HepG2 (cell line): ENCODE measurements at regions not wholly inside any gene's neighbourhood (a gene's known extent, or its start where the extent isn't known, plus 50 kb on each side); places are given as distances from the start of the nearest gene placed in this dataset.

Experiments
- ATAC-seq: fragments of 200-7000 bp; cut with Tn5 transposase; 3 replicates; pipeline ENCODE4 v1.9.1; 2020; ENCODE audit warnings: mild to moderate bottlenecking, moderate library complexity
- BruUV-seq: library from RNA; stranded (reverse); fragments of 400-500 nt; replicated peaks from 2 replicates; lab custom pipeline; 2021; lab: Mats Ljungman, UMichigan
- CTCF ChIA-PET: fragments of 300-600 bp; formaldehyde crosslinking; extraction: SDS; loops from one replicate; lab custom pipeline; 2021; ENCODE audit warnings: low total read pairs, inconsistent platforms, low intra/inter-chr PET ratio; lab: Yijun Ruan, JAX
- POLR2A ChIA-PET: fragments of 350-600 bp; sonication (Branson Sonifier 250); formaldehyde crosslinking; loops from one replicate; lab custom pipeline; 2020; ENCODE audit warnings: antibody characterized with exemption, inconsistent platforms; lab: Yijun Ruan, JAX
- DNase-seq: peaks from one replicate; pipeline ENCODE4 v3.0.0-alpha.2; 2015; ENCODE audit warnings: low spot score
- FAIRE-seq: peaks from 3 replicates; lab custom pipeline; 2011; peaks lifted over from hg19 to GRCh38; lab: Jason Lieb, UNC
- H2AFZ ChIP-seq: one replicate; pipeline ENCODE4 v1.6.1; 2011; ENCODE audit warnings: low read length, inconsistent platforms
- H3K27ac ChIP-seq: fragments of 300-600 bp; 3 replicates; pipeline ENCODE4 v1.8.0; 2011; ENCODE audit warnings: mixed run types, mild to moderate bottlenecking, mixed read lengths, low read length, inconsistent platforms; ENCODE audit not compliant: insufficient read depth; ENCODE audit errors: extremely low read length
- H3K27me3 ChIP-seq, 2 experiments: fragments of 200-600 bp in 1 of 2; 2 replicates in 1 of 2; 3 replicates in 1 of 2; pipeline versions ENCODE4 v1.6.0 to v1.8.0; 2011; ENCODE audit warnings: low read length in 2 of 2, mild to moderate bottlenecking in 2 of 2, moderate library complexity in 2 of 2, inconsistent platforms in 1 of 2; ENCODE audit not compliant: insufficient read depth in 2 of 2, control insufficient read depth in 1 of 2
- H3K36me3 ChIP-seq, 2 experiments: fragments of 200-600 bp in 1 of 2; replicated peaks in 1 of 2; 2 replicates in 1 of 2; 3 replicates in 1 of 2; pipeline versions ENCODE4 v1.5.1 to v1.8.0; 2011; ENCODE audit warnings: low read length in 2 of 2, inconsistent platforms in 1 of 2; ENCODE audit not compliant: insufficient read depth in 2 of 2, control insufficient read depth in 1 of 2
- H3K4me1 ChIP-seq: 2 replicates; pipeline ENCODE4 v1.5.1; 2012; ENCODE audit warnings: low read length, inconsistent platforms; ENCODE audit not compliant: insufficient read depth
- H3K4me2 ChIP-seq: 2 replicates; pipeline ENCODE4 v1.6.0; 2011; ENCODE audit warnings: low read depth, low read length, inconsistent platforms
- H3K4me3 ChIP-seq, 3 experiments: fragments of 200-600 bp in 1 of 3; sonication (generic), shearing (Covaris generic) in 1 of 3; replicated peaks in 1 of 3; 2 replicates each; pipeline ENCODE4 v1.5.1; 2011 to 2016; ENCODE audit warnings: low read length in 3 of 3, inconsistent platforms in 2 of 3, low read depth in 2 of 3, mild to moderate bottlenecking in 2 of 3, control low read depth in 1 of 3, mixed read lengths in 1 of 3; ENCODE audit not compliant: insufficient read depth in 1 of 3
- H3K79me2 ChIP-seq: one replicate; pipeline ENCODE4 v1.6.1; 2011; ENCODE audit warnings: low read length, inconsistent platforms; ENCODE audit not compliant: insufficient read depth
- H3K9ac ChIP-seq: 2 replicates; pipeline ENCODE4 v1.6.0; 2011; ENCODE audit warnings: mild to moderate bottlenecking, low read depth, low read length, inconsistent platforms; ENCODE audit not compliant: insufficient read depth
- H3K9me3 ChIP-seq: 2 replicates; pipeline ENCODE4 v1.5.1; 2012; ENCODE audit warnings: mild to moderate bottlenecking, low read length
- H4K20me1 ChIP-seq: 2 replicates; pipeline ENCODE4 v1.6.0; 2011; ENCODE audit warnings: inconsistent platforms, mild to moderate bottlenecking, low read length, moderate library complexity; ENCODE audit not compliant: insufficient read depth
- ATRX ChIP-seq: sonication (generic); formaldehyde crosslinking; IDR thresholded peaks from 2 replicates; pipeline ENCODE4 v1.4.0; 2020; ENCODE audit warnings: missing genetic modification reagents, borderline replicate concordance
- KMT2A ChIP-seq: sonication (generic); formaldehyde crosslinking; IDR thresholded peaks from 2 replicates; pipeline ENCODE4 v1.4.0; 2020; ENCODE audit warnings: missing genetic modification reagents
- MED13 ChIP-seq: sonication (generic); formaldehyde crosslinking; IDR thresholded peaks from 2 replicates; pipeline ENCODE4 v1.5.0; 2020; ENCODE audit warnings: missing genetic modification reagents
- MIER3 ChIP-seq: IDR thresholded peaks from 2 replicates; pipeline ENCODE4 v1.6.1; 2016; ENCODE audit warnings: missing compliant biosample characterization, borderline replicate concordance
- NFATC3 ChIP-seq: sonication (generic); formaldehyde crosslinking; IDR thresholded peaks from 2 replicates; pipeline ENCODE4 v1.5.1; 2020; ENCODE audit warnings: mild to moderate bottlenecking, missing genetic modification reagents
- PAWR ChIP-seq: sonication (generic); formaldehyde crosslinking; IDR thresholded peaks from 2 replicates; pipeline ENCODE4 v1.4.0; 2020; ENCODE audit warnings: missing genetic modification reagents, mild to moderate bottlenecking, borderline replicate concordance
- TCF7L2 ChIP-seq: IDR thresholded peaks from 2 replicates; pipeline ENCODE4 v1.6.1; 2011; ENCODE audit warnings: mild to moderate bottlenecking, low read depth, low read length, moderate library complexity
- ZNF205 ChIP-seq: IDR thresholded peaks from 2 replicates; pipeline ENCODE4 v1.6.1; 2018; ENCODE audit warnings: missing biosample characterization, missing genetic modification reagents
- ZNF326 ChIP-seq: sonication (generic); formaldehyde crosslinking; IDR thresholded peaks from 2 replicates; pipeline ENCODE4 v1.4.0; 2020; ENCODE audit warnings: missing genetic modification reagents, borderline replicate concordance
- ZNF556 ChIP-seq: sonication (generic); formaldehyde crosslinking; IDR thresholded peaks from 2 replicates; pipeline ENCODE4 v1.4.0; 2020; ENCODE audit warnings: mild to moderate bottlenecking, missing genetic modification reagents, borderline replicate concordance
- WGBS: methylation state at CpG from one replicate; pipeline ENCODE4 v1.1.6; 2017; ENCODE audit warnings: low lambda C conversion rate; 5-methylcytosine and 5-hydroxymethylcytosine counted together
- in situ Hi-C: cut with HindIII; loops from 2 replicates; pipeline ENCODE4 v1.10.0; 2017; ENCODE audit warnings: low pct_unique_long_range_greater_than_20kb; ENCODE audit not compliant: extremely low pct_ligation_motif_present
- intact Hi-C: fragments of 100-400 bp; cut with micrococcal nuclease; formaldehyde crosslinking; loops from one replicate; pipeline ENCODE4 v1.10.0; 2022; ENCODE audit not compliant: unreplicated experiment
- TF ChIP-seq, protein P1 (sequence below): sonication (generic); formaldehyde crosslinking; IDR thresholded peaks from 2 replicates; pipeline ENCODE4 v1.5.0; 2020; ENCODE audit warnings: missing genetic modification reagents, mild to moderate bottlenecking, borderline replicate concordance
- TF ChIP-seq, protein P2 (sequence below): sonication (generic); formaldehyde crosslinking; IDR thresholded peaks from 2 replicates; pipeline ENCODE4 v1.8.1; 2022; ENCODE audit warnings: mild to moderate bottlenecking, missing genetic modification reagents
- TF ChIP-seq, protein P3 (sequence below): sonication (generic); formaldehyde crosslinking; IDR thresholded peaks from 2 replicates; pipeline ENCODE4 v1.4.0; 2020; ENCODE audit warnings: missing genetic modification reagents
- TF ChIP-seq, protein P4 (sequence below): sonication (generic); formaldehyde crosslinking; IDR thresholded peaks from 2 replicates; pipeline ENCODE4 v1.4.0; 2020; ENCODE audit warnings: missing genetic modification reagents
- TF ChIP-seq, protein P5 (sequence below): sonication (generic); formaldehyde crosslinking; IDR thresholded peaks from 2 replicates; pipeline ENCODE4 v1.8.0; 2022; ENCODE audit warnings: missing genetic modification reagents, low read depth, mild to moderate bottlenecking, borderline replicate concordance

DNA sequence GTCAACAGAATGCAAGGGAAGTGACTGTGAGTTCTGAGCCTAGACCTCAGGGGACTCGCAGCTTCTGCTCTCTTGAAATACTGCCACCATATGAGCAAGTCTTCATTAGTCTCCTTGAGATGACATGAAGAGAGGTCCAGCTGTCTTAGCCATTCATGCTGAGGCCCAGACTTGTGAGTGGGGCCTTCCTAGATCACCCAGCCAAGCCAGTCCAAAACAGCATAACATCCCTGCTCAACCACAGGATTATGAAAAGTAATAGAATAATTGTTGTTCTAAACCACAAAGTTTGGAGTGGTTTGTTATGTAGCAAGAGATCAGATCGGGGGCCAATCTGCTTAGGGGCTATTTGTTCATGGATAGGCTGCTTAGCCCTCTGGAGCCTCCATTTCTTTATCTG lies 54.9 kb upstream of the HTATIP2 start:
- no peak overlapping the region for H3K9ac ChIP-seq
- no peaks in the 10 kb centered on the region for H3K79me2 ChIP-seq
- H2AFZ ChIP-seq: no peak overlapping the region
- CTCF ChIA-PET: no interaction called here
- no peak for DNase-seq
- H4K20me1 ChIP-seq: no peaks in the 10 kb centered on the region
- no peaks in the 10 kb centered on the region for H3K4me1 ChIP-seq
- TF ChIP-seq, protein P1, sequence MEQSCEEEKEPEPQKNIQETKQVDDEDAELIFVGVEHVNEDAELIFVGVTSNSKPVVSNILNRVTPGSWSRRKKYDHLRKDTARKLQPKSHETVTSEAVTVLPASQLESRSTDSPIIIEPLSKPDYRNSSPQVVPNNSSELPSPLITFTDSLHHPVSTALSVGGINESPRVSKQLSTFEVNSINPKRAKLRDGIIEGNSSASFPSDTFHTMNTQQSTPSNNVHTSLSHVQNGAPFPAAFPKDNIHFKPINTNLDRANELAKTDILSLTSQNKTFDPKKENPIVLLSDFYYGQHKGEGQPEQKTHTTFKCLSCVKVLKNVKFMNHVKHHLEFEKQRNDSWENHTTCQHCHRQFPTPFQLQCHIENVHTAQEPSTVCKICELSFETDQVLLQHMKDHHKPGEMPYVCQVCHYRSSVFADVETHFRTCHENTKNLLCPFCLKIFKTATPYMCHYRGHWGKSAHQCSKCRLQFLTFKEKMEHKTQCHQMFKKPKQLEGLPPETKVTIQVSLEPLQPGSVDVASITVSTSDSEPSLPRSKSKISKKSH (CRISPR knock-in tag): no peak
- no peak for TF ChIP-seq KMT2A (CRISPR knock-in tag)
- no peak for TF ChIP-seq PAWR (CRISPR knock-in tag)
- no peak for TF ChIP-seq ATRX (CRISPR knock-in tag)
- TF ChIP-seq ZNF205 (CRISPR knock-in tag): no peak
- TF ChIP-seq, protein P2, sequence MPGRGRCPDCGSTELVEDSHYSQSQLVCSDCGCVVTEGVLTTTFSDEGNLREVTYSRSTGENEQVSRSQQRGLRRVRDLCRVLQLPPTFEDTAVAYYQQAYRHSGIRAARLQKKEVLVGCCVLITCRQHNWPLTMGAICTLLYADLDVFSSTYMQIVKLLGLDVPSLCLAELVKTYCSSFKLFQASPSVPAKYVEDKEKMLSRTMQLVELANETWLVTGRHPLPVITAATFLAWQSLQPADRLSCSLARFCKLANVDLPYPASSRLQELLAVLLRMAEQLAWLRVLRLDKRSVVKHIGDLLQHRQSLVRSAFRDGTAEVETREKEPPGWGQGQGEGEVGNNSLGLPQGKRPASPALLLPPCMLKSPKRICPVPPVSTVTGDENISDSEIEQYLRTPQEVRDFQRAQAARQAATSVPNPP (CRISPR knock-in tag): no peak
- TF ChIP-seq, protein P3, sequence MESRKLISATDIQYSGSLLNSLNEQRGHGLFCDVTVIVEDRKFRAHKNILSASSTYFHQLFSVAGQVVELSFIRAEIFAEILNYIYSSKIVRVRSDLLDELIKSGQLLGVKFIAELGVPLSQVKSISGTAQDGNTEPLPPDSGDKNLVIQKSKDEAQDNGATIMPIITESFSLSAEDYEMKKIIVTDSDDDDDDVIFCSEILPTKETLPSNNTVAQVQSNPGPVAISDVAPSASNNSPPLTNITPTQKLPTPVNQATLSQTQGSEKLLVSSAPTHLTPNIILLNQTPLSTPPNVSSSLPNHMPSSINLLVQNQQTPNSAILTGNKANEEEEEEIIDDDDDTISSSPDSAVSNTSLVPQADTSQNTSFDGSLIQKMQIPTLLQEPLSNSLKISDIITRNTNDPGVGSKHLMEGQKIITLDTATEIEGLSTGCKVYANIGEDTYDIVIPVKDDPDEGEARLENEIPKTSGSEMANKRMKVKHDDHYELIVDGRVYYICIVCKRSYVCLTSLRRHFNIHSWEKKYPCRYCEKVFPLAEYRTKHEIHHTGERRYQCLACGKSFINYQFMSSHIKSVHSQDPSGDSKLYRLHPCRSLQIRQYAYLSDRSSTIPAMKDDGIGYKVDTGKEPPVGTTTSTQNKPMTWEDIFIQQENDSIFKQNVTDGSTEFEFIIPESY (CRISPR knock-in tag): no peak
- TF ChIP-seq MIER3 (CRISPR knock-in tag): no peak
- TF ChIP-seq, protein P4, sequence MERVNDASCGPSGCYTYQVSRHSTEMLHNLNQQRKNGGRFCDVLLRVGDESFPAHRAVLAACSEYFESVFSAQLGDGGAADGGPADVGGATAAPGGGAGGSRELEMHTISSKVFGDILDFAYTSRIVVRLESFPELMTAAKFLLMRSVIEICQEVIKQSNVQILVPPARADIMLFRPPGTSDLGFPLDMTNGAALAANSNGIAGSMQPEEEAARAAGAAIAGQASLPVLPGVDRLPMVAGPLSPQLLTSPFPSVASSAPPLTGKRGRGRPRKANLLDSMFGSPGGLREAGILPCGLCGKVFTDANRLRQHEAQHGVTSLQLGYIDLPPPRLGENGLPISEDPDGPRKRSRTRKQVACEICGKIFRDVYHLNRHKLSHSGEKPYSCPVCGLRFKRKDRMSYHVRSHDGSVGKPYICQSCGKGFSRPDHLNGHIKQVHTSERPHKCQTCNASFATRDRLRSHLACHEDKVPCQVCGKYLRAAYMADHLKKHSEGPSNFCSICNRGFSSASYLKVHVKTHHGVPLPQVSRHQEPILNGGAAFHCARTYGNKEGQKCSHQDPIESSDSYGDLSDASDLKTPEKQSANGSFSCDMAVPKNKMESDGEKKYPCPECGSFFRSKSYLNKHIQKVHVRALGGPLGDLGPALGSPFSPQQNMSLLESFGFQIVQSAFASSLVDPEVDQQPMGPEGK (CRISPR knock-in tag): no peak
- TF ChIP-seq NFATC3 (CRISPR knock-in tag): no peak
- TF ChIP-seq, protein P5, sequence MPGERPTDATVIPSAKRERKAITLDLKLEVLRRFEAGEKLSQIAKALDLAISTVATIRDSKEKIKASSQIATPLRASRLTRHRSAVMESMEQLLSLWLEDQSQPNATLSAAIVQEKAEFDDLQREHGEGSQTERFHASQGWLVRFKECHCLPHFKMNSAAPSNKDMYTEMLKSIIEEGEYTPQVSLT (CRISPR knock-in tag): no peak
- no peak for TF ChIP-seq MED13
- no peak for TF ChIP-seq ZNF556 (CRISPR knock-in tag)
- no peak for TF ChIP-seq ZNF326 (CRISPR knock-in tag)
- TF ChIP-seq TCF7L2: no peak
- ATAC-seq: no peak
- H3K27me3 ChIP-seq: peaks cover 0 to 26% of the 10 kb centered on the region in 2 experiments; a peak in 2 of 5 replicates
- no peaks in the 10 kb centered on the region for H3K36me3 ChIP-seq
- no peak for FAIRE-seq
- in situ Hi-C loops: no loop called here
- H3K4me2 ChIP-seq: no peak overlapping the region
- H3K27ac ChIP-seq: no peak overlapping the region
- POLR2A ChIA-PET: no interaction called here
- H3K4me3 ChIP-seq: no peak overlapping the region
- WGBS: 4% methylated on average over 2 of the region's 2 CpGs
- no peaks in the 10 kb centered on the region for H3K9me3 ChIP-seq
- BruUV-seq: no TSS peak
- intact Hi-C loops: no loop called here
